ENCODE measurements at regions not wholly inside any gene's neighbourhood (a gene's known extent, or its start where the extent isn't known, plus 50 kb on each side); places are given as distances from the start of the nearest gene placed in this dataset.

- Histone ChIP-seq H2BK15ac (ENCODE audit: low read length) (no peak overlapping the region), H4K8ac (ENCODE audit: extremely low read depth, insufficient read depth, low read length) (no peak overlapping the region), H3K79me2 (ENCODE audit: control insufficient read depth in 1 of 2, insufficient read depth in 2 of 2, low read length in 2 of 2) (no peaks in the 10 kb centered on the region), H3K23me2 (ENCODE audit: low read depth, low read length) (no peaks in the 10 kb centered on the region), H3K23ac (ENCODE audit: insufficient read length) (no peak overlapping the region), H3K9me3 (ENCODE audit: insufficient read depth in 2 of 2, low read depth in 1 of 2, low read length in 1 of 2) (0 out of 4 replicates have a peak, but pooled peaks cover 2% of the 10 kb centered on the region in 2 experiments), H3K4ac (replicated peaks; ENCODE audit: insufficient read length, low read depth, low read length) (no peak overlapping the region), H3K9ac (replicated peaks in 1 of 4; ENCODE audit: extremely low read depth in 1 of 4, low read depth in 3 of 4, low read length in 3 of 4) (no peak overlapping the region), H3K27me3 (replicated peaks in 1 of 4; ENCODE audit: control insufficient read depth in 3 of 4, extremely low read depth in 1 of 4, insufficient read depth in 3 of 4, low read length in 3 of 4) (peaks cover 0 to 1% (median 0%) of the 10 kb centered on the region in 4 experiments; a peak in 1 of 7 replicates), H2BK12ac (ENCODE audit: low read depth, low read length) (no peak overlapping the region), H2AK5ac (ENCODE audit: low read depth, low read length) (no peak overlapping the region), H3K56ac (replicated peaks; ENCODE audit: insufficient read length, low read depth, low read length) (no peak overlapping the region), H2BK5ac (ENCODE audit: low read depth, low read length) (no peak overlapping the region), H3K4me3 (ENCODE audit: extremely low read depth in 1 of 4, insufficient read depth in 2 of 4, low read depth in 3 of 4, low read length in 4 of 4) (no peak overlapping the region), H2BK20ac (ENCODE audit: low read length) (no peak overlapping the region), H3K18ac (ENCODE audit: extremely low read depth, low read length) (no peak overlapping the region), H3K27ac (ENCODE audit: low read depth, low read length) (no peak overlapping the region), H3K79me1 (ENCODE audit: low read depth, low read length) (no peaks in the 10 kb centered on the region), H4K91ac (replicated peaks; ENCODE audit: insufficient read length, low read length) (no peak overlapping the region), H3K36me3 (ENCODE audit: control insufficient read depth in 2 of 4, insufficient read depth in 4 of 4, low read length in 3 of 4) (no peaks in the 10 kb centered on the region), H2BK120ac (replicated peaks; ENCODE audit: low read depth, low read length) (no peak overlapping the region), H2AFZ (ENCODE audit: low read length) (no peak overlapping the region), H4K20me1 (replicated peaks in 1 of 2; ENCODE audit: control insufficient read depth in 1 of 2, insufficient read depth in 2 of 2, low read length in 2 of 2) (no peaks in the 10 kb centered on the region), H4K5ac (ENCODE audit: insufficient read length, low read depth, low read length) (no peak overlapping the region), H3K4me1 (replicated peaks in 1 of 4; ENCODE audit: control insufficient read depth in 3 of 4, insufficient read depth in 4 of 4, low read length in 3 of 4) (peaks cover 0 to 4% (median 3%) of the 10 kb centered on the region in 4 experiments; a peak in 4 of 7 replicates), H3K14ac (ENCODE audit: insufficient read length) (no peak overlapping the region), H3K4me2 (ENCODE audit: insufficient read depth in 1 of 2, low read depth in 2 of 2, low read length in 2 of 2) (no peak overlapping the region)
- DNase-seq (ENCODE audit: low read depth in 1 of 2, low spot score in 2 of 2) (no peak), FAIRE-seq (no peak)
- ChIA-PET POLR2A (ENCODE audit: partially characterized antibody) (no interaction called here), CTCF (ENCODE audit: partially characterized antibody) (interaction anchor here (0.8 to 1.4 kb wide), 2 partner anchors 39 to 203 kb away, joined by 3 read pairs; no protein-coding TSS in a partner anchor)
- TF ChIP-seq NANOG (IDR thresholded peaks at IDR 0.05; ENCODE audit: insufficient read depth, low read depth, low read length, poor library complexity, severe bottlenecking), result no peak
- no peak for TF ChIP-seq TEAD4 (IDR thresholded peaks at IDR 0.05; ENCODE audit: low read depth, low read length)
- TF ChIP-seq TAF1 (IDR thresholded peaks at IDR 0.05; ENCODE audit: low read depth, low read length), result no peak
- TF ChIP-seq, protein P1, sequence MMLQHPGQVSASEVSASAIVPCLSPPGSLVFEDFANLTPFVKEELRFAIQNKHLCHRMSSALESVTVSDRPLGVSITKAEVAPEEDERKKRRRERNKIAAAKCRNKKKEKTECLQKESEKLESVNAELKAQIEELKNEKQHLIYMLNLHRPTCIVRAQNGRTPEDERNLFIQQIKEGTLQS (IDR thresholded peaks at IDR 0.05; ENCODE audit: insufficient read depth, low read depth, low read length), result no peak
- TF ChIP-seq JUN (IDR thresholded peaks at IDR 0.05; ENCODE audit: low read depth, low read length), result no peak
- TF ChIP-seq SUZ12 (IDR thresholded peaks at IDR 0.05; ENCODE audit: low read length), result no peak
- no peak for TF ChIP-seq SP2 (IDR thresholded peaks at IDR 0.05; ENCODE audit: low read length)
- 94% methylated on average over 4 of the region's 4 CpGs; no CpG with 5 or more reads in 1 of the 2 experiments for WGBS, 2 experiments (ENCODE audit: extremely low coverage in 1 of 2, insufficient coverage in 1 of 2, insufficient read length in 1 of 2, insufficient replicate concordance in 2 of 2, low coverage in 1 of 2, low lambda C conversion rate in 2 of 2, missing lambda C conversion rate in 1 of 2)
Observed at GRCh38 chr6:150482883-150483409, 114.1 kb downstream of the IYD start.

All from H1 (cell line).